ENCODE measurements at regions not wholly inside any gene's neighbourhood (a gene's known extent, or its start where the extent isn't known, plus 50 kb on each side); places are given as distances from the start of the nearest gene placed in this dataset.

DNA sequence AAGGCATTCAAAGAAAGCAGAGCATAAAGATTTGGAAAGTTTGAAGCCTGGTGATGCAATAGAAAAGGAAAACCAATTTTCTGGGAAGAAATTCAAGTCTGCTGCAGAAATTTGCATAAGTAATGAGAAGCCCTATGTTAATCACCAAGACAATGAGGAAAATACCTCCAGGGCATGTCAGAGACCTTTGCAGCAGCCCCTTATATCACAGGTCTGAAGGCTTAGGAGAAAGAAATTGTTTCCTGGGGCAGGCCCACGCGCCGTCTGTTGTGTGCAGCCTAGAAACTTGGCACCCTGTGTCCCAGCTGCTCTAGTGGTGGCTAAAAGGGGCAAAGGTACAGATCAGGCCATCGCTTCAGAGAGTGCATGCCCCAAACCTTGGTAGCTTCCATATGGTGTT, 495.3 kb upstream of the CDH6 start (continued):
- TF ChIP-seq, protein P1, sequence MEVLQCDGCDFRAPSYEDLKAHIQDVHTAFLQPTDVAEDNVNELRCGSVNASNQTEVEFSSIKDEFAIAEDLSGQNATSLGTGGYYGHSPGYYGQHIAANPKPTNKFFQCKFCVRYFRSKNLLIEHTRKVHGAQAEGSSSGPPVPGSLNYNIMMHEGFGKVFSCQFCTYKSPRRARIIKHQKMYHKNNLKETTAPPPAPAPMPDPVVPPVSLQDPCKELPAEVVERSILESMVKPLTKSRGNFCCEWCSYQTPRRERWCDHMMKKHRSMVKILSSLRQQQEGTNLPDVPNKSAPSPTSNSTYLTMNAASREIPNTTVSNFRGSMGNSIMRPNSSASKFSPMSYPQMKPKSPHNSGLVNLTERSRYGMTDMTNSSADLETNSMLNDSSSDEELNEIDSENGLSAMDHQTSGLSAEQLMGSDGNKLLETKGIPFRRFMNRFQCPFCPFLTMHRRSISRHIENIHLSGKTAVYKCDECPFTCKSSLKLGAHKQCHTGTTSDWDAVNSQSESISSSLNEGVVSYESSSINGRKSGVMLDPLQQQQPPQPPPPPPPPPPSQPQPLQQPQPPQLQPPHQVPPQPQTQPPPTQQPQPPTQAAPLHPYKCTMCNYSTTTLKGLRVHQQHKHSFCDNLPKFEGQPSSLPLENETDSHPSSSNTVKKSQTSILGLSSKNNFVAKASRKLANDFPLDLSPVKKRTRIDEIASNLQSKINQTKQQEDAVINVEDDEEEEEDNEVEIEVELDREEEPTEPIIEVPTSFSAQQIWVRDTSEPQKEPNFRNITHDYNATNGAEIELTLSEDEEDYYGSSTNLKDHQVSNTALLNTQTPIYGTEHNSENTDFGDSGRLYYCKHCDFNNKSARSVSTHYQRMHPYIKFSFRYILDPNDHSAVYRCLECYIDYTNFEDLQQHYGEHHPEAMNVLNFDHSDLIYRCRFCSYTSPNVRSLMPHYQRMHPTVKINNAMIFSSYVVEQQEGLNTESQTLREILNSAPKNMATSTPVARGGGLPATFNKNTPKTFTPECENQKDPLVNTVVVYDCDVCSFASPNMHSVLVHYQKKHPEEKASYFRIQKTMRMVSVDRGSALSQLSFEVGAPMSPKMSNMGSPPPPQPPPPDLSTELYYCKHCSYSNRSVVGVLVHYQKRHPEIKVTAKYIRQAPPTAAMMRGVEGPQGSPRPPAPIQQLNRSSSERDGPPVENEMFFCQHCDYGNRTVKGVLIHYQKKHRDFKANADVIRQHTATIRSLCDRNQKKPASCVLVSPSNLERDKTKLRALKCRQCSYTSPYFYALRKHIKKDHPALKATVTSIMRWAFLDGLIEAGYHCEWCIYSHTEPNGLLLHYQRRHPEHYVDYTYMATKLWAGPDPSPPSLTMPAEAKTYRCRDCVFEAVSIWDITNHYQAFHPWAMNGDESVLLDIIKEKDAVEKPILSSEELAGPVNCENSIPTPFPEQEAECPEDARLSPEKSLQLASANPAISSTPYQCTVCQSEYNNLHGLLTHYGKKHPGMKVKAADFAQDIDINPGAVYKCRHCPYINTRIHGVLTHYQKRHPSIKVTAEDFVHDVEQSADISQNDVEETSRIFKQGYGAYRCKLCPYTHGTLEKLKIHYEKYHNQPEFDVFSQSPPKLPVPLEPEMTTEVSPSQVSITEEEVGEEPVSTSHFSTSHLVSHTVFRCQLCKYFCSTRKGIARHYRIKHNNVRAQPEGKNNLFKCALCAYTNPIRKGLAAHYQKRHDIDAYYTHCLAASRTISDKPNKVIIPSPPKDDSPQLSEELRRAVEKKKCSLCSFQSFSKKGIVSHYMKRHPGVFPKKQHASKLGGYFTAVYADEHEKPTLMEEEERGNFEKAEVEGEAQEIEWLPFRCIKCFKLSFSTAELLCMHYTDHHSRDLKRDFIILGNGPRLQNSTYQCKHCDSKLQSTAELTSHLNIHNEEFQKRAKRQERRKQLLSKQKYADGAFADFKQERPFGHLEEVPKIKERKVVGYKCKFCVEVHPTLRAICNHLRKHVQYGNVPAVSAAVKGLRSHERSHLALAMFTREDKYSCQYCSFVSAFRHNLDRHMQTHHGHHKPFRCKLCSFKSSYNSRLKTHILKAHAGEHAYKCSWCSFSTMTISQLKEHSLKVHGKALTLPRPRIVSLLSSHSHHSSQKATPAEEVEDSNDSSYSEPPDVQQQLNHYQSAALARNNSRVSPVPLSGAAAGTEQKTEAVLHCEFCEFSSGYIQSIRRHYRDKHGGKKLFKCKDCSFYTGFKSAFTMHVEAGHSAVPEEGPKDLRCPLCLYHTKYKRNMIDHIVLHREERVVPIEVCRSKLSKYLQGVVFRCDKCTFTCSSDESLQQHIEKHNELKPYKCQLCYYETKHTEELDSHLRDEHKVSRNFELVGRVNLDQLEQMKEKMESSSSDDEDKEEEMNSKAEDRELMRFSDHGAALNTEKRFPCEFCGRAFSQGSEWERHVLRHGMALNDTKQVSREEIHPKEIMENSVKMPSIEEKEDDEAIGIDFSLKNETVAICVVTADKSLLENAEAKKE (CRISPR knock-in tag; IDR thresholded peaks at IDR 0.05) = no peak

- H3K9me3 Mint-ChIP-seq = peaks cover 5% of the 10 kb centered on the region; the same call in 2 of the 3 replicates
- peaks cover 5% of the 10 kb centered on the region for H3K4me1 Mint-ChIP-seq
- H3K4me2 ChIP-seq = no peak overlapping the region
- peaks cover 11% of the 10 kb centered on the region for H3K9me2 ChIP-seq (ENCODE audit: insufficient read depth)
- TF ChIP-seq NANOG (IDR thresholded peaks at IDR 0.05; ENCODE audit: borderline replicate concordance) (no peak), ZNF114 (CRISPR knock-in tag; IDR thresholded peaks at IDR 0.05) (no peak), ZNF331 (CRISPR knock-in tag; IDR thresholded peaks at IDR 0.05; ENCODE audit: low read depth) (no peak)
- TF ChIP-seq, protein P1 (CRISPR knock-in tag; IDR thresholded peaks at IDR 0.05) = no peak
- DNase-seq (ENCODE audit: low spot score) (no peak), ATAC-seq (no peak)
- H2AFZ ChIP-seq = peak overlapping the region; percentile 31; the same call in 1 of the 2 replicates
- H3K36me3 ChIP-seq (ENCODE audit: insufficient read depth) = no peaks in the 10 kb centered on the region
- no peak overlapping the region for H3K27ac ChIP-seq (ENCODE audit: low read depth)
- H3K4me3 ChIP-seq = no peak overlapping the region
- H3F3A ChIP-seq (replicated peaks; ENCODE audit: low read depth) = no peaks in the 10 kb centered on the region
- no peaks in the 10 kb centered on the region for H3K4me1 ChIP-seq (ENCODE audit: insufficient read depth)
- no peaks in the 10 kb centered on the region for H4K20me1 ChIP-seq (replicated peaks; ENCODE audit: insufficient read depth)
- H3K27me3 ChIP-seq (ENCODE audit: insufficient read depth) = no peaks in the 10 kb centered on the region
- H3K27ac Mint-ChIP-seq = no peak overlapping the region
- no peaks in the 10 kb centered on the region for H3K27me3 Mint-ChIP-seq (ENCODE audit: insufficient read depth, low read depth, poor library complexity)
- H3K4me3 Mint-ChIP-seq = no peak overlapping the region
- H3K79me2 ChIP-seq (replicated peaks; ENCODE audit: insufficient read depth) = no peaks in the 10 kb centered on the region
- H3K36me3 Mint-ChIP-seq (ENCODE audit: low read depth) = peaks cover 6% of the 10 kb centered on the region; the same call in 2 of the 3 replicates
Measured at GRCh38 chr5:30693326-30693725, 500.2 kb upstream of the CDH6 start.

Data from GM23338 (cell line).